ENCODE measurements at regions not wholly inside any gene's neighbourhood (a gene's known extent, or its start where the extent isn't known, plus 50 kb on each side); places are given as distances from the start of the nearest gene placed in this dataset.

- H3K27me3 ChIP-seq (ENCODE audit: control insufficient read depth in 2 of 2, insufficient read depth in 2 of 2, low read length in 2 of 2) = no peaks in the 10 kb centered on the region
- H3K9me3 ChIP-seq (ENCODE audit: control insufficient read depth in 2 of 2, low read length in 2 of 2) = no peaks in the 10 kb centered on the region
- no peak overlapping the region for H3K27ac ChIP-seq (ENCODE audit: low read depth in 2 of 2, low read length in 2 of 2)
- no peaks in the 10 kb centered on the region for H3K36me3 ChIP-seq (ENCODE audit: control insufficient read depth in 2 of 2, insufficient read depth in 2 of 2, low read length in 2 of 2)
- no peak overlapping the region for H3K9ac ChIP-seq (ENCODE audit: low read depth in 1 of 2, low read length in 2 of 2)
- H3K4me1 ChIP-seq (ENCODE audit: control insufficient read depth in 2 of 2, insufficient read depth in 2 of 2, low read length in 2 of 2) = no peaks in the 10 kb centered on the region
- no peak overlapping the region for H3K4me3 ChIP-seq (ENCODE audit: low read length in 2 of 2)
These were observed 202.7 kb upstream of the KBTBD8 start for GRCh38 chr3:66795365-66795764.

DNA sequence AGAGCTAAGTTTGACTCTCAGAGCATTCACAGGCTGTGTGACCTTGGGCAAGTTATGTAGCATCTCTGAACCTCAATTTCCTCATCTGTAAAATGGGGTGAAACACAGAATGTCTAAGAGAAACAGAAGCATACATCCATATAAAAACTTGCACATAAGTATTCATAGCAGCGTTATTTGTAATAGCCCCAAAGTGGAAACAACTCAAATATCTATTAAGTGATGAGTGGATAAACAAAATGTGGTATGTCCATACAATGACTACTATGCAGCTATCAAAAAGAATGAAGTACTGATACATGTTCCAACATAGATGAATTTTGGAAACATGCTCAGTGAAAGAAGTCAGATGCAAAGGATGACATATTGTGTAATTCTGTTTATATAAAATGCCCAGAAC is 201.8 kb upstream of the KBTBD8 start:
- Histone ChIP-seq H3K36me3 (ENCODE audit: control insufficient read depth in 2 of 2, insufficient read depth in 2 of 2, low read length in 2 of 2) (no peaks in the 10 kb centered on the region), H3K27ac (ENCODE audit: low read depth in 2 of 2, low read length in 2 of 2) (no peak overlapping the region), H3K27me3 (ENCODE audit: control insufficient read depth in 2 of 2, insufficient read depth in 2 of 2, low read length in 2 of 2) (no peaks in the 10 kb centered on the region), H3K4me3 (ENCODE audit: low read length in 2 of 2) (no peak overlapping the region), H3K9me3 (ENCODE audit: control insufficient read depth in 2 of 2, low read length in 2 of 2) (no peaks in the 10 kb centered on the region), H3K4me1 (ENCODE audit: control insufficient read depth in 2 of 2, insufficient read depth in 2 of 2, low read length in 2 of 2) (no peaks in the 10 kb centered on the region), H3K9ac (ENCODE audit: low read depth in 1 of 2, low read length in 2 of 2) (no peak overlapping the region)

DNA sequence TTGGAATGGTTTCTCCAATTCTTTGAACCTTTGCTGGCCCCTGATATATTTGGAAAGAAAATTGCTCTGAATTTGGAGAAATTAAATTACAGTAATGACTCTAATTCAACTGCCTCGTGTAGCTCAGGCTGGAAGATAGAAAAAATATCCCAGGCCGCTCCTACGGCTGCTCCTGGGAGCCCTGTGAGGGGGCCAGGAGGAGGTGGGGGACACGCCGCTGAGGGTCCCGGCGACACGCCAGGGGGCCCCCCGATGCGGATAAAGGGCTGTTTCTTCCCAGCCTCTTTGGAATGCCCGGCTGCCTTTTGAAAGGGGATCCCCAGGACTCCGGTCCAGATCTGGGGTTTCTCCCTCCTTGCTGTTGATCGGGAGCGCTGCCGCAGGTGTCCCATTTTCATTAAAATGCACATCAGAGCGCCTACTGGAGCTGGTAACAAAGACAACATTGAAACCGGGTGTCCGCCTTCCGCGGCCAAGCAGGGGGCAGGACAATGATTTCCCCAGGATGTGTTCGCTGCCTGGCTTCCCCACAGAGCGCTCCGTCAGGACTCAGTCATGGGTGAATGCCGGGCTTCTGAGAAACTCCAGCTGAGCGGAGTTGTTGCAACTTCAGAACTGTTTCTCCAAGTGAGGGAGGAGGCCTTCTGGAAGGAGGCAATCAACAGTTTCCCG is 200.1 kb upstream of the KBTBD8 start:
- Histone ChIP-seq H3K27me3 (ENCODE audit: control insufficient read depth in 2 of 2, insufficient read depth in 2 of 2, low read length in 2 of 2) (no peaks in the 10 kb centered on the region), H3K9me3 (ENCODE audit: control insufficient read depth in 2 of 2, low read length in 2 of 2) (no peaks in the 10 kb centered on the region), H3K9ac (ENCODE audit: low read depth in 1 of 2, low read length in 2 of 2) (no peak overlapping the region), H3K27ac (ENCODE audit: low read depth in 2 of 2, low read length in 2 of 2) (no peak overlapping the region), H3K4me3 (ENCODE audit: low read length in 2 of 2) (no peak overlapping the region), H3K4me1 (ENCODE audit: control insufficient read depth in 2 of 2, insufficient read depth in 2 of 2, low read length in 2 of 2) (no peaks in the 10 kb centered on the region), H3K36me3 (ENCODE audit: control insufficient read depth in 2 of 2, insufficient read depth in 2 of 2, low read length in 2 of 2) (no peaks in the 10 kb centered on the region)

- no peaks in the 10 kb centered on the region for H3K36me3 ChIP-seq (ENCODE audit: control insufficient read depth in 2 of 2, insufficient read depth in 2 of 2, low read length in 2 of 2)
- H3K4me3 ChIP-seq (ENCODE audit: low read length in 2 of 2) = no peak overlapping the region
- no peak overlapping the region for H3K9ac ChIP-seq (ENCODE audit: low read depth in 1 of 2, low read length in 2 of 2)
- H3K27ac ChIP-seq (ENCODE audit: low read depth in 2 of 2, low read length in 2 of 2) = no peak overlapping the region
- no peaks in the 10 kb centered on the region for H3K27me3 ChIP-seq (ENCODE audit: control insufficient read depth in 2 of 2, insufficient read depth in 2 of 2, low read length in 2 of 2)
- no peaks in the 10 kb centered on the region for H3K4me1 ChIP-seq (ENCODE audit: control insufficient read depth in 2 of 2, insufficient read depth in 2 of 2, low read length in 2 of 2)
- no peaks in the 10 kb centered on the region for H3K9me3 ChIP-seq (ENCODE audit: control insufficient read depth in 2 of 2, low read length in 2 of 2)
These were observed 197.1 kb upstream of the KBTBD8 start for GRCh38 chr3:66800941-66801545.

DNA sequence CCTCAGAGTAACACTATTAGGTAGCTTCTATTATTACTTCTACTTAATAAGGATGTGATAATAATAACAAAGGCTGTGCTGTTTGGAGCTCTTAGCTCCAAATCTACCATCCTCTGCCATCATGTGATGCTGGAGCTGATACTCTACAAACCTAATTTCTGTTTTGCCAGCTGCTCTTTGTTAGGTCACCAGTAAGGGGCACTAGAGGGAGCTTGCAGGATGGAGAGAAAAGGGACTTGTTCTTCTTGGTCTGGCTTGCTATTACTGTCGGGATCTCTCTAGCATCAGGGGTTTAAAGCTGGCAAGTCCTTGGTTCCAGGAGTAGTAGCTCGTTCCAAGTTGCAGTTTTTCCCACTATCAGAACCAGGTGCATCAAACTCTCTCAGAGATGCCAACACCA is 194.9 kb upstream of the KBTBD8 start:
- no peak overlapping the region for H3K4me3 ChIP-seq (ENCODE audit: low read length in 2 of 2)
- no peak overlapping the region for H3K9ac ChIP-seq (ENCODE audit: low read depth in 1 of 2, low read length in 2 of 2)
- H3K36me3 ChIP-seq (ENCODE audit: control insufficient read depth in 2 of 2, insufficient read depth in 2 of 2, low read length in 2 of 2) = no peaks in the 10 kb centered on the region
- no peak overlapping the region for H3K27ac ChIP-seq (ENCODE audit: low read depth in 2 of 2, low read length in 2 of 2)
- H3K4me1 ChIP-seq (ENCODE audit: control insufficient read depth in 2 of 2, insufficient read depth in 2 of 2, low read length in 2 of 2) = no peaks in the 10 kb centered on the region
- no peaks in the 10 kb centered on the region for H3K27me3 ChIP-seq (ENCODE audit: control insufficient read depth in 2 of 2, insufficient read depth in 2 of 2, low read length in 2 of 2)
- H3K9me3 ChIP-seq (ENCODE audit: control insufficient read depth in 2 of 2, low read length in 2 of 2) = no peaks in the 10 kb centered on the region

- H3K9me3 ChIP-seq (ENCODE audit: control insufficient read depth in 2 of 2, low read length in 2 of 2) = no peaks in the 10 kb centered on the region
- no peak overlapping the region for H3K4me3 ChIP-seq (ENCODE audit: low read length in 2 of 2)
- no peaks in the 10 kb centered on the region for H3K36me3 ChIP-seq (ENCODE audit: control insufficient read depth in 2 of 2, insufficient read depth in 2 of 2, low read length in 2 of 2)
- no peak overlapping the region for H3K27ac ChIP-seq (ENCODE audit: low read depth in 2 of 2, low read length in 2 of 2)
- H3K4me1 ChIP-seq (ENCODE audit: control insufficient read depth in 2 of 2, insufficient read depth in 2 of 2, low read length in 2 of 2) = peaks cover 0 to 3% of the 10 kb centered on the region in 2 donors
- H3K9ac ChIP-seq (ENCODE audit: low read depth in 1 of 2, low read length in 2 of 2) = no peak overlapping the region
- H3K27me3 ChIP-seq (ENCODE audit: control insufficient read depth in 2 of 2, insufficient read depth in 2 of 2, low read length in 2 of 2) = no peaks in the 10 kb centered on the region
These were observed 194.1 kb upstream of the KBTBD8 start for GRCh38 chr3:66803721-66804695.

- Histone ChIP-seq H3K4me3 (ENCODE audit: low read length in 2 of 2) (peak overlapping the region; percentile 34 to 53), H3K27me3 (ENCODE audit: control insufficient read depth in 2 of 2, insufficient read depth in 2 of 2, low read length in 2 of 2) (no peaks in the 10 kb centered on the region), H3K9ac (ENCODE audit: low read depth in 1 of 2, low read length in 2 of 2) (peak overlapping the region in 1 of 2 donors; percentile 27)
These were observed 189.1 kb upstream of the KBTBD8 start for GRCh38 chr3:66808891-66809594.

DNA sequence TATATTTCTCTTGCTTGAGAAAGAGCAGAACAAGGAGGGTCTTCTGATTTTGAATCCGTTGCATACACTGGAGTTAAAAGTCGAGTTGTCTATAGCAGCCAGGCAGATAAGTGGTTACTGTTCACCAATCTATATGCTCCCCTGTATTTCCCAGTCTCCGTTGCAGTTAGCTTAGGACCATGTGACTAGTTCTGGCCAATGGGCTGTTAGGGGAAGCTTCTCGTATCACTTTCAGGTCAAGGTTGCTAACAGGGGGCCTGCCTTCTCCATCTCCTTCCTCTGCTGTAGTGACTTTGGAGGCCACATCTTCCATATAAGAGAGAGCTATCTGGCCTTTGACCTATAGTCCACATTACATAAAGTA is 188.5 kb upstream of the KBTBD8 start:
- no peaks in the 10 kb centered on the region for H3K36me3 ChIP-seq (ENCODE audit: control insufficient read depth in 2 of 2, insufficient read depth in 2 of 2, low read length in 2 of 2)
- no peak overlapping the region for H3K9ac ChIP-seq (ENCODE audit: low read depth in 1 of 2, low read length in 2 of 2)
- H3K9me3 ChIP-seq (ENCODE audit: control insufficient read depth in 2 of 2, low read length in 2 of 2) = no peaks in the 10 kb centered on the region
- H3K4me3 ChIP-seq (ENCODE audit: low read length in 2 of 2) = peak overlapping the region in 1 of 2 donors; percentile 53
- peak overlapping the region; percentile 63 to 77 for H3K27ac ChIP-seq (ENCODE audit: low read depth in 2 of 2, low read length in 2 of 2)
- H3K4me1 ChIP-seq (ENCODE audit: control insufficient read depth in 2 of 2, insufficient read depth in 2 of 2, low read length in 2 of 2) = peaks cover 0 to 8% of the 10 kb centered on the region in 2 donors
- H3K27me3 ChIP-seq (ENCODE audit: control insufficient read depth in 2 of 2, insufficient read depth in 2 of 2, low read length in 2 of 2) = no peaks in the 10 kb centered on the region

More at GRCh38 chr3:66808891-66809594, 189.1 kb upstream of the KBTBD8 start:
- Histone ChIP-seq H3K4me1 (ENCODE audit: control insufficient read depth in 2 of 2, insufficient read depth in 2 of 2, low read length in 2 of 2) (peaks cover 0 to 8% of the 10 kb centered on the region in 2 donors), H3K36me3 (ENCODE audit: control insufficient read depth in 2 of 2, insufficient read depth in 2 of 2, low read length in 2 of 2) (no peaks in the 10 kb centered on the region), H3K9me3 (ENCODE audit: control insufficient read depth in 2 of 2, low read length in 2 of 2) (no peaks in the 10 kb centered on the region), H3K27ac (ENCODE audit: low read depth in 2 of 2, low read length in 2 of 2) (peak overlapping the region; percentile 63 to 77)

DNA sequence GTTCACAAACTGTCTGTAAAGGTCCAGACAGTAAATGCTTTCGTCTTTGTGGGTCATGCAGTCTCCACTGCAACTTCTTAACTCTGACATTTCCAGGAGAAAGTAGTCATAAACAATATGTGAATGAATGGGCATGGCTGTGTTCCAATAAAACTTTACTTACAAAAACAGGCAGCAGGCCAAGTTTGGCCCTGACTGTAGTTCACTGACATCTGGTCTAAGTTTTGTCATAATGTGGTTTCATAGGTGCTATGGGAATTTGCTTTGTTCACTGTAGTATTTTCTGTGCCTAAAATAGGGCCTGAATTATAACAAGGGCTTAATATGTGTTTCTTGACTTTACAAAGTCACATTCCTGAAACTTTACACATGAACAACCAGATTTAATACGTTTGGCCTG is 186.0 kb upstream of the KBTBD8 start:
- Histone ChIP-seq H3K9me3 (ENCODE audit: control insufficient read depth in 2 of 2, low read length in 2 of 2) (no peaks in the 10 kb centered on the region), H3K36me3 (ENCODE audit: control insufficient read depth in 2 of 2, insufficient read depth in 2 of 2, low read length in 2 of 2) (no peaks in the 10 kb centered on the region), H3K9ac (ENCODE audit: low read depth in 1 of 2, low read length in 2 of 2) (no peak overlapping the region), H3K4me1 (ENCODE audit: control insufficient read depth in 2 of 2, insufficient read depth in 2 of 2, low read length in 2 of 2) (peaks cover 0 to 8% of the 10 kb centered on the region in 2 donors), H3K27ac (ENCODE audit: low read depth in 2 of 2, low read length in 2 of 2) (no peak overlapping the region), H3K27me3 (ENCODE audit: control insufficient read depth in 2 of 2, insufficient read depth in 2 of 2, low read length in 2 of 2) (no peaks in the 10 kb centered on the region), H3K4me3 (ENCODE audit: low read length in 2 of 2) (no peak overlapping the region)
